NCI-H146 treated with DMSO at 0.1 percent for 48 hours (cell line): ENCODE measurements at regions not wholly inside any gene's neighbourhood (a gene's known extent, or its start where the extent isn't known, plus 50 kb on each side); places are given as distances from the start of the nearest gene placed in this dataset.
"Not testable (repeated sequence)": the region's sequence is repeated elsewhere in the genome, so short reads cannot be mapped to it uniquely, and the experiment has no call there.

Experiments
- DNase-seq: peaks from one replicate; lab custom pipeline; 2025; ENCODE audit not compliant: unreplicated experiment; lab: John Stamatoyannopoulos, UW

DNA sequence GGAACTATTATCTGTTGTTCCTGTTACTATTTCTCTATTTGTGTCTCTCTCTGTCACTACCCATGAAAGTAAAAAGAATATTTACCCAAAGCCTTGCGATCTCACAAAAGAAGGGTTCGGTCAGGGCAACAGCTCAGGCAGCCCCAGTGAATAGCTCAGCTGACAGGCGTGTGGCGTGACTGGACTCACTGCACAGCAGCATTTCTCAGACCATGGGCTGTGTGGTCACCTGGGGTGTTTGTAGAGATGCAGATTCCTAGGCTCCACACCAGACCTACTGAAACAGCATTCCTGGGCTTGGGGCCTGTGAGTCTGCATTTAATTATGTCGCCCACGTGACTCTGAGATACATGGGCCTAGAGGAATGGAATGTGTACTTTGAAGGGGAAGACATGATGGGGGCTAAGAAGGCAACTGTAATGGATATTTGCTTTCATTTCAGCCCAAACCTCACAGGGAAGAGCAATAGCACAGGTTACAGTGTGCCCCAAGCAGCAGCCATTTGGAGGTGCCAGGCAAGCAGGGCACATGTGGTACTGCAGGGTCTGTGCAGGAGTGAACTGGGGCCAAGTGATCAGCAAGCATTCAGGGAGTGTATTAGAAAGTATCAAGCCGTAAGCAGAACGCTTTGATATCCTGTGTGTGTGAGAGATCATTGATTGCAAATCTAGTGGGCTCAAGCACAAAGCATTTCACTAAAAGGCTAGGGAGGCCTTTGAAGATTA lies 90.4 kb upstream of the RBMS1 start:
- no peak for DNase-seq

DNA sequence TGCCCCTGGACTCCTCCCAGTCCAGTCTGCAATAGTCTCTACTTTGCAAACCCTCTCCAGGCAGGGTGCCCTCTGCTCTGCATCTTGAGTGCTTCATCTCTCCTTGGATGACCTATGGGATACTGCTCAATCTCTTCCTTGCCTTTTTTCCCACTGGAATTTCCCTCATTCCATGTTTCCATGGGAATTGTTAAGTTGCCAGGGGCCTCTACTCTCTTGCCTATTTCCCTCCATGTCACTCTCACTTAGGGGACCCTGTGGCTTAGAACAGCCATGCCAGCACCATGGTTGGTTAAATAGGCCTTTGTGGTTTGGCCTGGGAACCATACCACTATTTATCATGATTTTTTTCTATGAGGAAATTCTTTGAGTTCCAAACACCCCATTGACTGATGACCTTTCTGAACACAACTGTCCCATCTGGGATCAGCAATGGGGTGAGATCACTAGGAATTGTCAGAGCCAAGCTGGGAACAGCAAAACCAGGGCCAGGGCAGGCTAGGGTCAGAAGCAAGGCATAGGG lies 91.4 kb upstream of the RBMS1 start:
- no peak for DNase-seq

DNA sequence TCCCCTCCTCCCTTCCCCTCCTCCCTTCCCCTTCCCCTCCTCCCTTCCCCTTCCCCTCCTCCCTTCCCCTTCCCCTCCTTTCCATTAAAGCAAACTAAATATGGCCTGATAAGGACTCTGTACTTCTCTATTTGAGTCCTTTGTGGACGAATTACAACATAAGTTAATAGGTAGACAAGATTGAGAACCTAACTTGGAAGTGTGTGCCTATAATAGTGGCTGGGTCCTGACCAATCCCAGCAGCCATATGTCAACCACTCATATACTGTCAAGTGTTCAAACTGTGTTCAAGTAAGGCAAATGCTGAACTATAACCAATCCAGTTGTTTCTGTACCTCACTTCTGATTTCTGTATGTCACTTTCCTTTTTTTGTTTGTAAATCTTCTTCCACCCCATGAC lies 97.1 kb upstream of the RBMS1 start:
- DNase-seq, result no peak

DNA sequence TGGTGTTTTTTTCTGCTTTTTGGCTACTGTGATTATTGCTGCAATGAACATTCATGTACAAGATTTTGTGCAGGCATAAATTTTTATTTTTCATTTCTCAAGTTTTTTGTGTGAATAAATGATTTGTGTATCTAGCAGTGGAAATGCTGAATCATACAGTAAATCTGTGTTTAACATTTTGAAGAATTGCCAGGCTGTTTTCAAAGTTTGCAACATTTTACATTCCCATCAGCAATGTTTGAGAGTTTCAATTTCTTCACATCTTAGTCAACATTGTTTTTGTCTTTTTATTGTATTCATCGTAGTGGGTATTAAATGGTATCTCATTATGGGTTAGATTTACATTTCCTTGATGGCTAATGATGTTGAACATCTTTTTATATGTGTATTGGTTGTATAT lies 98.8 kb upstream of the RBMS1 start:
- no peak for DNase-seq

DNA sequence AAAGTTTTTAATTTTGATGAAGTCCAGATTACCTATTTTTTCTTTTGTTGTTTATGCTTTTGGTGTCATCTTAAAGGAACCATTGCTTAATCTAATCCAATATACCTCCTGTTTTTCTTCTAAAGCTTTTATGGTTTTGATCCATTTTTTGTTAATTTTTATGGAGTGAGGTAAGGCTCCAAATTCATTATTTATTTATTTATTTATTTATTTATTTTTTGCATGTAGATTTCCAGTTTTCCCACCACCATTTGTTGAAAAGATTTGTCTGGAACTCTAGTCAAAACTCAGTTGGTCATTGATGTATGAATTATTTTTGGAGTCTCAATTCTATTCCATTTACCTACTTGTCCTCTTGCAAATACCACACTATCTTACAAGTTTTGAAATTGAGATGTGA lies 99.4 kb upstream of the RBMS1 start:
- DNase-seq, result no peak

DNA sequence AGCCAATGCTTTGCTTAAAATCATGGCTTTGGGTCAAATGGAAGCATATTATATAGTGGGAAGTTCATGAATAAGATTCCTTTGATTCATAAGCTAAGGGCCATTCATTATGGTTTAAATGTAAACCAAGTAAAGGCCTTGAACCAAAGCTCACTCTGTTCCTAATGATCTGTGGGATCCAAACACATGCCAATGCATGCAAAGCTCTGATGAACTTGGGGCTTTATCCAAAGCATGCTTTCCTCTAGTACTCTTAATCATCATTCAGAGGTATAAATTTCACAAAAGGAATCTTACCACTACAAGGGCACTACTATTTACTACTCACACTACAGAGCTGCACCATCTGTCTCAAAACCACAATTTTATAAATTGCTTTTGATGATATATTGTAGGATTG lies 102.8 kb upstream of the RBMS1 start:
- DNase-seq, result no peak

DNA sequence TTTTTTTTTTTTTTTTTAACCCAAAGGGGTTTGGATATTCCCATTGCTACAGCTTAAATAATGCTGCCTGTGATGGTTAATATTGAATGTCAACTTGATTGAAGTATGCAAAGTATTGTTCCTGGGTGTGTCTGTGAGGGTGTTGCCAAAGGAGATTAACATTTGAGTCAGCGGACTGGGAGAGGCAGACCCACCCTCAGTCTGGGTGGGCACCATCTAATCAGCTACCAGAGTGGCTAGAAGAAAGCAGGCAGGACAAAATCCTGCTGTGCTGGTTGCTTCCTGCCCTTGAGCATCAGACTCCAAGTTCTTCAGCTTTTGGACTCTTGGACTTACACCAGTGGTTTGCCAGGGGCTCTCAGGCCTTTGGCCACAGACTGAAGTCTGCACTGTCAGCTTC lies 106.8 kb upstream of the RBMS1 start:
- DNase-seq, result not testable (repeated sequence)

DNA sequence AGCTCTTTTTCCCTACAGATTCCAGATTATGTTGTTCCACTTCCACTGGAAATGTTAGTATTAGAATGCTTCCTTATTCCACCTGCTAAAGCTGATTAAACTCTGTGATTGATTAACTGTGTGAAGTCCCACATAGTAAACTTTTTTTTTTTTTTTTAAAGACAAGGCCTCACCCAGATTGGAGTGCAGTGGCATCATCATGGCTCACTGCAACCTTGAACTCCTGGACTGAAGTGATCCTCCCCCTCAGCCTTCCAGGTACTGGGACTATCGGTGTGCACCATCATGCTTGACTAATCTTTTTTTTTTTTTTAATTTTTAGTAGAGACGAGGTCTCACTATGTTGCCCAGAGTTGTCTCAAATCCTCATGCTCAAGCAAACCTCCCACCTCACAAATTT lies 108.5 kb upstream of the RBMS1 start:
- DNase-seq, result no peak

DNA sequence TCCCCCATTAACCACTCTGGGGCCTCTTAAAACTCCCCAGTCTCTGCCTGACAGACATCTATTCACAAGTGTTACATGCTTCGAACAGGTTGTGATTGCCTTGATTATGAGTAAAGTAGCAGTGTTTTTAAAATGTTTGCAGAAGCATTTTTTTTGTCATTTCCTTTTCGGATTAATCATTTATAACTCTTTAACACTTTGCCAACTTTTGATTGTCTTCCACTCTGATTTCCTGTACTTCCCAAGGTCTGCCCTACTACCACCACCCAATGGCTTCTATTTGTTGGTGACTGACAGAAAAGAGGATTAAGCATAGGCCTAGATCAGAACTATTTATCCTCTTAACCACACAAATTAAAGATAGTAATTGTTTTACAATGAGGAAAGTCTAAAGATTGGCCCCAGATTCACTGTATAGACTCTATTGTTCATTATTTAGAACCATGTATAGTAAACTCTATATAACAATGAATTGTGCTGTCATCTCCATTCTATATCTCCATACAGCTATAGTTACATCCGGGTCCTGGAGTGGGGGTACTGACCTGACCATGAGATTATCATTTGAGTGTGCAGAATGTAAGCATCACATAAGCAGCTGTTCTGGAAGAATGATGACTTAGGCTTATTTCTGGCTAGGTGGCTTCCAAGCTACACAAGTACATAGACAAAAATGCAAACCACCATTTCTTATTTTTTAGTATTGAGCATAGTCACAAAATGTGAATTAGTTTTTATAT lies 110.3 kb upstream of the RBMS1 start:
- no peak for DNase-seq

DNA sequence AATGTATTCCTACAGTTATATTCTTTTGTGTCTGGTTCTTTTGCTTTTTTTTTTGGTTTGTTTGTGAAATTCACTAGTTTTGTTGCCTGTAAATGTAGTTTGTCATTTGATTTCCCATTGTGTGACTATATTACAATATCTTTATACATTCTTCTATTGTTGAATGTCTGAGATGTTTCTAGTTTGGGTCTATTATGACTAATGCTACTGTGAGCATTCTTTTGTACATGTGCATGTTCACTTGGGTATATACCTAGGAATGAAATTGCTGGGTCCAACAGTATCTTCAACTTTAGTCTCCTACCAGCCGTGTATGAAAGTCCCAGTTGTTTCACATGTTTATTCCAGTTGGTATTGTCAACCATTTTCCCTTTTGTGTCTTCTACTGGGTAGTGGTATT lies 112.7 kb upstream of the RBMS1 start:
- no peak for DNase-seq

DNA sequence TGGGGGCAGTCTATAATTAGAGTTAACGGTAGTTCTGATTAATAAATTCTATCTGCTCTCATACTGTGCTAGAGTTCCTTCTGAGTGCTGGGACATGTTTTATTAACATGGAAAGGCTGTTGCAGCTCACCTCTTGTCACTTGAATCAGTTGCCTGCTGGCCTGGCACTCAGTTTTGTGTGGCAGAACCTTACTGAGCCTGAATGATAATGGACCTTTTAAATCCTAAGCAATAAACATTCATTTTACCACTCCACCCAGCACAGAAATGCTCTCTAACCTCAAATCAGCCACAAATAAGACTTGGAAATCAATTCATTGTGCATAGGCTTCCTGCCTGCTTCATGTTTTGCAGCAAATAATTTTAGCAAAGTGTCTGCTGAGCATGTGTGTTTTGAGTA lies 115.0 kb upstream of the RBMS1 start:
- DNase-seq, result no peak

DNA sequence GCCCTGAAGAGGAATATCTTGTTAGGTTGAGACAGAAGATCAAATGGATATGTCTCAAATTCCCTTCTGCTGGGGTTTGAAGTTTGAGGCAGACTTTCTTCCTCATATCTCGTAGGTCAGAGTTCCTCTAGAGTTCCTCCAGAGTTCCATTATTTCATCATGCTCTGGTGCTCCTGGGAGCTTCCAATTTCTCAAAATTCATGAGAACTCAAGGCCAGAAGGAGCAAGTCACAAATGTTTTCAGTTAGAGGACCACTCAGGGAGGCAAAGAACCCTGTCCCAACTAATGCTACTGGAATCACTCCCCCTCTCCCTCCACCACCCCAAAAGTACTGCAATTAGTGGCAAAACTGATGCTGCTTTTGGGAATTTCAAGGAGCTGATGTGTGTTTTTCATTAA lies 115.7 kb upstream of the RBMS1 start:
- no peak for DNase-seq

DNA sequence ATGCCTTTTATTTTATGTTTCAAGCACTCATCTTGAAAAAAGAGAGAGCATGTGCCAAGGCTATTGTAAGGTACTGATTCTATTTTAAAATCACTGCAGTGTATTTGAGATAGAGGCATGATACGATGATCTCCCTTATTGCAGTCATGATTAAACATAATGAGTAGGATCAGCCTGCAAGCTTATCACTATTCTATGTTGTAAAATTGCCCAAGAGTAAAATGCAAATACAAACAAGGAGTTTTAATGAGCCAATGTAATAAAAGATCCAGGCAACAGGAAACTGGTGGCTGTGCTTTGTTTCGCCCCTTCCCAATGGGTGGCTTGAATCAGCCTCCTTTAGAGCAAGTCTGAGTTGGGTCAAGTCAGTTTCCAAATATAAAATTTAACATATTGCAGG lies 116.4 kb upstream of the RBMS1 start:
- DNase-seq, result no peak

DNA sequence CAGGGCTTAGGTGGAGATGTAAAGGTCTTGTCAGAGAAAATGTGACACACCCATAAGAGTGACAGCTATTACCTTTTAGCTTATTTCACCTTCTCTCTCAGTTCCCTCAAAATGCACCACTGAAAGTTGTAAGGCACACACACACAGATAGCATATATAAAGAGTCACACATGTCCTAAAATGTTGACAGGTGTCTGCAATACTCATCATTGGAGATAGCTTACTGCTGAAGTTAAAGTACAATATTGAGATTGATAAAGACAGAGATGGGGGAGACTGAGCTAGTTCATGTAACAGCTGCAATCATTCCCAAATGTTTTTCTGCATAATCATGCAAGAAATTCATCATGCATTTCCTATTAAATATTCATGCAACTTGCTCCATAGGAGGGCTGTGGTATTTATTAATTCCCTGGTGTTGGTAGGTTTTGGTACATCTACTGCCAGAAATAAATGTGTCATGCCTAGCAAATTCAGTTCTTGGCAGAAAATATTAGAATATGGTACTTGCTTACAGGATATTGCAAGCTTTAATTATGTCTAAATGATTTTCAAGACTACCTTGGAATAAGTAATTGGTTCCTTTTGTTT lies 118.8 kb upstream of the RBMS1 start:
- DNase-seq, result no peak

DNA sequence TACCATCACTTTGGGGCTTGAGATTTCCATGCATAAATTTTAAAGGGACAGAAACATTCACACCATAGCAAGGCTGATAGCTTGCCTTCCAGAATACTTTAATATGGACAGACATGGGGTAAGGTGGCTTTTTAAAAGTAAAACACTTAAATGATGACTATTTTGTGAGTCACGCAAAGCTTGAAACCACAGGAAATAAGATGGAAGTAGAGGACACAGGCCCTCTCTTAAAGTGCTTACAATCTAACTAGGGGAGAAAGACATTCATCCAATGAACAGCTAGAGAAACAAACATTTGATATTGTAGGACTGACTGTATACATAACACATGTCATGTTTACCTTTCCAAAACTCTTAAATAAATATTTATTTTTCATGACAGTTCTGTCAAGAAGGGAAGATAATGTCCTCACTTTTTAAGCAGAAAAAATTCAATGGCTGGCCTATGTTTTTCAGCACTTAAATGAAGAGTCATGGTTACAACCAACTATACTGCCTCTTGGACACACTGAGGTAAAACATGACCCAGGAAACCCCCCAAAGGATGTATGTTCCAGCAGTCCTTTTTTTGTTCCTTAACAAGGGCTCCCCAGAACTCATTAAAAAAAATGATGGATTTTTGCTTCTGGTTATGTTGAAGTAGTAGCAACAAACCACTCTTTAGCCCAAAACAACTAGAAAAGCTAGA lies 120.0 kb upstream of the RBMS1 start:
- DNase-seq, result no peak

DNA sequence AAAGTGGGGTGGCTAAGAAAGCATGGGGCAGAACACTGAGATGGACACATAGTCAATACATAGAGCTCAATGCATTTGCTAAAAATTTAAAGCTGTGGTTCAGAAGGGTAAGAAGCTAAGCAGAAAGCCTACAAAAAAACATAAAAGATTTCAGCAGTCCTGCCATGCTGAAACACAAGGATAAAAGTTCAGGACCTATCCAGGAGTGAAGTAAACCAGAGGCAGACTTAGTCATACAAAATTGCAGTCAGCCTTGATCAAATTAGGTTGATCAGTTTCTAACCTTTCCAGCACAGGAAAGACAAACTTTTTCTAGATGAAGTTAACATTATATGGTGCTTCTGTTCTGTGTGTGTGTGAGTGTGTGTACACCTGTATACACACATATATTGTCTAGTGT lies 120.8 kb upstream of the RBMS1 start:
- no peak for DNase-seq

DNA sequence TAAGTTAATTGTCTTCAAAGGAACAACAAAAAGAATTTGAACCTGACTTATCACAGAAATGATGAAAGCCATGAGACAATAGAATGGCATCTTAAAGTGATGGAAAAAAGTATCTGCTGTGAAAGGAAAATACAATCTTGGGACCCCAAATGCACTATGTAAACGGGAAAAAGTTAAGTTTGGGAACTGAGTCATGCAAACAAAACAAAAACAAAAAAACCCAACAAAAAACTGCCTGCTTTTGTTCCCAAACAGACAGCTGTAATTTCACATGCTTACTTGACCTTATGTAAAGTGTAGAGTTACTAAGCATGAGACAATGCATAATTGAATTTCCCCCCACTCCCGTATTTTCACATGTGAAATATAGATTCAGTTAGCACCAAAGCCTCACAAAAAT lies 122.1 kb upstream of the RBMS1 start:
- DNase-seq, result no peak

DNA sequence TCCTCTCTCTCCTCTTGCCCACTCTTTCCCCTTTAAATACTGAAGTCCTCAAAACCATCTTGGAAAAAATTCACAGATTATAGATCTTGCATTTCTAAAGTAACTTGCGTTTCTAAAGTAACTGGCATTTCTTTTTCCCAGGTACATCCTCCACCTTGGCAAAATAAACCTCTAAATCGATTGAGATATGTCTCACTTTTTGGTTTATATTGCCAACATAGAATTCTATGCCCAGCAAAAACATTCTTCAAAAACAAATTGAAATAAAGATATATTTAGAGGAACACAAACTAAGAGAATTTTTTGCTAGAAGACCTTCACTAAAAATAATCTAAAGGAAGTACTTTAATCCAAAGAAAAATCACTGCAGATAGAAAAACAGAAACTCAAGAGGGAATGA lies 122.5 kb upstream of the RBMS1 start:
- no peak for DNase-seq

DNA sequence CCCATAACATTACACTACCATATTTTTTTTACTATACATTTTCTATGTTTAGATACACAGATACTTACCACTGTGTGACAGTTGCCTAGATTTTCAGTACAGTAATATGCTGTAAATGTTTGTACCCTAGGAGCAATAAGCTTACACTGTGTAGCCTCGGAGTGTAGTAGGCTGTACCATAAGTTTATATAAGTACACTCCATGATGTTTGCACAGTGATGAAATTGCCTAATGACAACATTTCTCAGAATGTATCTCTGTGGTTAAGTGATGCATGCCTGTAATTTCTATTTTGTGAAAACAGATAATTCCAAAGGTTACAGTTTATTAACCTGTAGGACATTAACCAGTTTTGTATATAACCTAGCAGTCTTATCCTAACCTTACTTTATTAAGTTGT lies 128.1 kb upstream of the RBMS1 start:
- DNase-seq, result no peak

DNA sequence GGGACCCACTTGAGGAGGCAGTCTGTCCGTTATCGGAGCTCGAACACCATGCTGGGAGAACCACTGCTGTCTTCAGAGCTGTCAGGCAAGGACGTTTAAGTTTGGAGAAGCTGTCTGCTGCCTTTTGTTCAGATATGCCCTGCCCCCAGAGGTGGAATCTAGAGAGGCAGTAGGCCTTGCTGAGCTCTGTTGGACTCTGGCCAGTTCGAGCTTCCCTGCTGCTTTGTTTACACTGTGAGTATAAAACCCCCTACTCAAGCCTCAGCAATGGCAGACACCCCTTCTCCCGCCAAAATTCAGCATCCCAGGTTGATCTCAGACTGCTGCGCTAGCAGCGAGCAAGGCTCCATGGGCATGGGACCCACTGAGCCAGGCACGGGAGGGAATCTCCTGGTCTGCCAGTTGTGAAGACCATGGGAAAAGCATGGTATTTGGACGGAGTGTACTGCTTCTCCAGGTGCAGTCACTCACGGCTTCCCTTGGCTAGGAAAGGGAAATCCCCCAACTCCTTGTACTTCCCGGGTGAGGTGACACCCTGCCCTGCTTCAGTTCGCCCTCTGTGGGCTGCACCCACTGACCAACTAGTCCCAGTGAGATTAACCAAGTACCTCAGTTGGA lies 134.5 kb upstream of the RBMS1 start:
- not testable (repeated sequence) for DNase-seq

DNA sequence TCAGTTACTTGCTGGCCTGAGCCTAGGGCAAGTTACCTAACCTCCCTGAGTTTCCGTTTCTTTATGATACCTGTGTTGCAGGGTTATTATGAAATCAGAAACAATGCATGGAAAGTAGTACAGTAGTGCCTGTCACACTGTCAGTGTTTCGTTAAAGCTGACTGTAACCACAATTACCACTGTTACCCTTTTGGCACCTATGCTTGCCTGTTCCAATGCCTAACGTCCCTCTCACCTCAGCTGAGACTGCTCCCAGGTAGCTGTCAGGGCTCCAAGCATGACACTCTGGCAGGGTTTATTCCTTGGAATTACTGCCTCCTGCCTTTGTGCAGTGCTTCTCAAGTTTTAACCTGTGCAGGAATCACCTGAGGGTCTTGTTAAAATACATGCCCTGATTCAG lies 135.2 kb upstream of the RBMS1 start:
- no peak for DNase-seq
